D721Med (cell line): ENCODE measurements at regions not wholly inside any gene's neighbourhood (a gene's known extent, or its start where the extent isn't known, plus 50 kb on each side); places are given as distances from the start of the nearest gene placed in this dataset.
"Not testable (repeated sequence)": the region's sequence is repeated elsewhere in the genome, so short reads cannot be mapped to it uniquely, and the experiment has no call there.

Source experiments
- DNase-seq: peaks from one replicate; pipeline ENCODE4 v3.0.0; 2011; ENCODE audit warnings: low spot score; ENCODE audit not compliant: insufficient read length
- FAIRE-seq: peaks from 2 replicates; lab custom pipeline; 2011; peaks lifted over from hg19 to GRCh38; lab: Jason Lieb, UNC
- CTCF ChIP-seq: IDR thresholded peaks from 2 replicates; pipeline ENCODE4 v1.5.1; 2012; ENCODE audit warnings: mild to moderate bottlenecking, control low read depth; ENCODE audit not compliant: insufficient read depth; ENCODE audit errors: missing control alignments

GRCh38 chr13:82961757-82962156, 920.5 kb downstream of the SLITRK1 start:
- FAIRE-seq = no peak
- no peak for TF ChIP-seq CTCF

GRCh38 chr13:82952336-82952735, 929.9 kb downstream of the SLITRK1 start:
- not testable (repeated sequence) for DNase-seq, FAIRE-seq

More at GRCh38 chr13:82961757-82962156, 920.5 kb downstream of the SLITRK1 start:
- no peak for DNase-seq

DNA sequence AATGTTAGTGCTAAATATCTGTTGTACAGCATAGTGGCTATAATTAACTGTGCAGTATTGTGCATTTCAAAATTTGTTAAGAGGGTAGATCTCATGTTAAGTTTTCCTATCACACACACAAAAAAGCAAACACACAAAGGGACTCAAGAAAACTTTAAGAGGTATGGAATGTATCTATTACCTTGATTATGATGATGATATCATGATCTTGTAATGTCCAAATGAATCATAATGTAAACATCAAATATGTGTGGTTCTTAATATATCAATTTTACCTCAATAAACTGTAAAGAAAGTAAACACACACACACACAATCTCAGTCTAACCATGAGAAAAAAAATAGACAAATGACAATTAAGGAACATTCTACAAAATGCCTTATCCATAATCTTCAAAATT, 934.6 kb downstream of the SLITRK1 start:
- TF ChIP-seq CTCF = no peak
- FAIRE-seq (no peak), DNase-seq (no peak)

DNA sequence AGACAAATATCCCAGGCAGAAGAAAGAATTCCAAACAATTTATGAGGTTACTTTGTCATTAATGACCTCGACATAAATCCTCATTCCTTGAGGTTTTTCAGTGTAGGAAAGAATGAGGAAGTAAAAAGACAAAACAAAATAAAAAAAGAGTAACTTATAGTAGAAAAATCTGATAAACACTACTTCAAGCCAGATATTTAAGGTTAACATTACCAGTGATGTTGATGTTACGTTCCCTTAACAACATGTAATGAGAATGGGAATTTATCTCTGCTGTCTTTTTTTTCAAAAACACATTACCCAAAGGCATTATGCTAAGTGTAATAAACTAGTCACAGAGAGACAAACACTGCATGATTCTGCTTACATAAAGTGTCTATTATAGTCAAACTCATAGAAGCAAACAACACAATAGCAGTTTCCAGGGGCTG, 935.1 kb downstream of the SLITRK1 start:
- TF ChIP-seq CTCF = no peak
- no peak for DNase-seq
- FAIRE-seq = no peak

DNA sequence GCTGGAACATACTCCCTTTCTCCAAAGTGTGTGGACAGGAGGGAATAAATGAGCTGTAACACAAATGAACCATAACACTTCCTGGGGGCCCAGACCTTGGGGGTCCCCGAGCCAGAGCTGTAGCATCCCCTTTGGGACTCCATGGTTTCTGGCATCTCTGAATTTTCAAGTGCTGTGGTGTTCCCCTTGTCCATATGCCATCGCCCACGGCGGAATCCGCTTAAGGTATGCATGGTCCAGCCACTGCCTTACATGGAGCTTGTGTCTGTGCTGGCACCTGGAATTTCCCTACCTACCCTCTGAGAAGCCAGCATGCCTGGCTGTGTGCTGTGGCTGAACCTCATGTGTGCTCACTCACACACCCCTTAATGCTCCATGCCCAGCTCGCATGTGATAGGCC, 943.6 kb downstream of the SLITRK1 start:
- no peak for DNase-seq
- FAIRE-seq = no peak
- no peak for TF ChIP-seq CTCF

DNA sequence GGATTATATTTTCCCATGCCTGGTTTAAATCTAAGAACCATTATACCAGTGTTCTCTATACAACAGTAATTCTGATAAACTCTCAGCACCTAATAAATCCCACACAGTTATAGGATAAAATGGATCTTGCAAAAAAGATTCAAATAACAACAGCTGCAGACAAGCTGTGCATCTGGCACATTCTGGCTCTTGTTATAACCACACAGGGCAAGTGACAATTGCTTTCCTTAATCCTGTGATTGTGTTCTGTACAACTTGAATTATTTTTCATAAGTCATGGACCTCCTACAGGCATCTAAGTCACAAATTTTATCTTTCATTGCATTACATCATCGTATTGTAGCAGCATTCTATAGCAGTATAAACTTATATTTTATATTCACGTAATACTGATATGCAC, 948.3 kb downstream of the SLITRK1 start:
- no peak for TF ChIP-seq CTCF
- DNase-seq = peak; percentile 19
- FAIRE-seq = peak; percentile 91

- DNase-seq (no peak), FAIRE-seq (no peak)
- TF ChIP-seq CTCF = no peak
Measured at GRCh38 chr13:82925114-82925513, 957.2 kb downstream of the SLITRK1 start.

DNA sequence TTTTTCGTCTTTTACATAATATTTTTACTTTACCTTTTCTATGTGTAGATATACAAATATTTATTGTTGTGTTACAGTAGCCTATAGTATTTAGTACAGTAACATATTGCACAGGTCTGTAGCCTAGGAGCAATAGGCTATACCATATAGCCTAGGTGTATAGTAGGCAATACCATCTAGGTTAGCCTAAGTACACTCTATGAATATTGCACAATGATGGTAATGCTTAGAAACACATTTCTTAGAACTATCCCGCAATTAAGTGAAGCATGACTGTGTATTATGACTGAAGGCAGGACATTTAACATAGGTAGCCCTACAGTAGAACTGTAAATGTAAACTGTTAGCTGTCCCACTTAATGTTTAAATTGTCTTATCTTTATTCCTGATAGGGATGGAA, 964.3 kb downstream of the SLITRK1 start:
- TF ChIP-seq CTCF = no peak
- DNase-seq (no peak), FAIRE-seq (no peak)
